HepG2 (cell line): ENCODE measurements at regions not wholly inside any gene's neighbourhood (a gene's known extent, or its start where the extent isn't known, plus 50 kb on each side); places are given as distances from the start of the nearest gene placed in this dataset.

Experiments used
- AKAP8 ChIP-seq: sonication (generic); formaldehyde crosslinking; IDR thresholded peaks from 2 replicates; pipeline ENCODE4 v1.5.1; 2020; ENCODE audit warnings: mild to moderate bottlenecking, missing genetic modification reagents
- BCL6 ChIP-seq: IDR thresholded peaks from 2 replicates; pipeline ENCODE4 v1.6.1; 2016; ENCODE audit warnings: missing genetic modification reagents, missing compliant biosample characterization
- GTF2F1 ChIP-seq: fragments of 150-350 bp; IDR thresholded peaks from 2 replicates; pipeline ENCODE4 v1.6.1; 2014; ENCODE audit warnings: low read length
- KLF6 ChIP-seq: IDR thresholded peaks from 2 replicates; pipeline ENCODE4 v1.8.0; 2016; ENCODE audit warnings: missing biosample characterization, missing genetic modification reagents
- NR2F6 ChIP-seq, 2 experiments: IDR thresholded peaks; 2 replicates each; pipeline ENCODE4 v1.6.1; 2016; ENCODE audit warnings: antibody characterized with exemption in 1 of 2, mild to moderate bottlenecking in 1 of 2
- RARA ChIP-seq: IDR thresholded peaks from 2 replicates; pipeline ENCODE4 v1.6.1; 2016; ENCODE audit warnings: missing genetic modification reagents, missing compliant biosample characterization
- ZNF205 ChIP-seq: IDR thresholded peaks from 2 replicates; pipeline ENCODE4 v1.6.1; 2018; ENCODE audit warnings: missing biosample characterization, missing genetic modification reagents
- ZNF446 ChIP-seq: sonication (generic); formaldehyde crosslinking; IDR thresholded peaks from 2 replicates; pipeline ENCODE4 v1.5.0; 2020; ENCODE audit warnings: mild to moderate bottlenecking, missing genetic modification reagents
- ZNF629 ChIP-seq: sonication (generic); formaldehyde crosslinking; conservative IDR thresholded peaks from 2 replicates; pipeline ENCODE4 v1.5.0; 2020; ENCODE audit warnings: missing genetic modification reagents
- TF ChIP-seq, protein P1 (sequence below): IDR thresholded peaks from 2 replicates; pipeline ENCODE4 v1.6.1; 2012; ENCODE audit warnings: low read depth, low read length, improper control_type of control experiment
- TF ChIP-seq, protein P2 (sequence below): sonication (generic); formaldehyde crosslinking; IDR thresholded peaks from 2 replicates; pipeline ENCODE4 v1.4.0; 2020; ENCODE audit warnings: missing genetic modification reagents

DNA sequence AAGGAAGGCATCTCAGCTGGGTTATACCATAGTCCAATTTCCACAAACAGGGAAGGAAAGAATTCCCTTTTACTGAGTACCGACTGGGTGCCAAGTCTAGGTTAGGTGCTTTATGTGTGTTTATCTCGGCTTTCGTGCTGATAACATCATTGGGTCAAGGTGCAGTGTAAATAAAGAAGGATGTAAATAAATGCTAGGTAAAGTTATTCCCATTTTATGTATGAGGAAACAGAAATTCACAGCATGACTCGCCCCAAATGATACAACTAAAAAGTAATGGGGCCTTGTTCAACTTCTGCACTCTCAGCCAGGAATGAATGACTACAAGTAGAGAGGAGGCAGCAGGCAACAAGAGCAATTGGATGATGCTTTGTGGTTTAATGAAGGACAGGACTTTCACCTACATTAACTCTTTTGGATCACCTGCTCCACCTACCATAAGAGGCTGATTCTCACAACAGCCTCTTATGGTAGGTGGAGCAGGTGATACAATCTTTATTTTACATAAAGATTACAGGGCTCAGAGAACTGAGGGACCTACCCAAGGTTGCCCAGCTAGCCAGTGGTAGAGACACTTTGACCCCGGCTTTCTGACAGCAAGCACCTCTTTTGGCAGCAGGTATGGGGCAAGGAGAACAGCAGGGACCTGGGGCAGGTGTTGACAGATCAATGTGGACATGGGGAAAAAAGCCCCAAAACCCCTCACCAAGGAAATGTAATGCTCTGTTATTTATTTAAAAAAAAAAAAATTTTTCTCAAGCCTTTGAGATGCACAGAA, 213.4 kb upstream of the NUDT4 start (continued):
- no peak for TF ChIP-seq KLF6 (CRISPR knock-in tag)
- peak; percentile 36; the same call in 1 of the 2 replicates for TF ChIP-seq NR2F6 (IDR thresholded peaks at IDR 0.05)
- no peak for TF ChIP-seq NR2F6 (CRISPR knock-in tag; IDR thresholded peaks at IDR 0.05)
- peak; percentile 65 for TF ChIP-seq ZNF629 (CRISPR knock-in tag)
- TF ChIP-seq AKAP8 = no peak
- no peak for TF ChIP-seq GTF2F1
- peak; percentile 99 for TF ChIP-seq ZNF205
- TF ChIP-seq RARA (CRISPR knock-in tag) = peak; percentile 41; the same call in 1 of the 2 replicates
- TF ChIP-seq BCL6 (CRISPR knock-in tag) = peak; percentile 12; the same call in 1 of the 2 replicates
- TF ChIP-seq ZNF446 (CRISPR knock-in tag) = no peak
- TF ChIP-seq, protein P1, sequence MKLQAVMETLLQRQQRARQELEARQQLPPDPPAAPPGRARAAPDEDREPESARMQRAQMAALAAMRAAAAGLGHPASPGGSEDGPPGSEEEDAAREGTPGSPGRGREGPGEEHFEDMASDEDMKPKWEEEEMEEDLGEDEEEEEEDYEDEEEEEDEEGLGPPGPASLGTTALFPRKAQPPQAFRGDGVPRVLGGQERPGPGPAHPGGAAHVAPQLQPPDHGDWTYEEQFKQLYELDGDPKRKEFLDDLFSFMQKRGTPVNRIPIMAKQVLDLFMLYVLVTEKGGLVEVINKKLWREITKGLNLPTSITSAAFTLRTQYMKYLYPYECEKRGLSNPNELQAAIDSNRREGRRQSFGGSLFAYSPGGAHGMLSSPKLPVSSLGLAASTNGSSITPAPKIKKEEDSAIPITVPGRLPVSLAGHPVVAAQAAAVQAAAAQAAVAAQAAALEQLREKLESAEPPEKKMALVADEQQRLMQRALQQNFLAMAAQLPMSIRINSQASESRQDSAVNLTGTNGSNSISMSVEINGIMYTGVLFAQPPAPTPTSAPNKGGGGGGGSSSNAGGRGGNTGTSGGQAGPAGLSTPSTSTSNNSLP = peak; percentile 21; the same call in 1 of the 2 replicates
- TF ChIP-seq, protein P2, sequence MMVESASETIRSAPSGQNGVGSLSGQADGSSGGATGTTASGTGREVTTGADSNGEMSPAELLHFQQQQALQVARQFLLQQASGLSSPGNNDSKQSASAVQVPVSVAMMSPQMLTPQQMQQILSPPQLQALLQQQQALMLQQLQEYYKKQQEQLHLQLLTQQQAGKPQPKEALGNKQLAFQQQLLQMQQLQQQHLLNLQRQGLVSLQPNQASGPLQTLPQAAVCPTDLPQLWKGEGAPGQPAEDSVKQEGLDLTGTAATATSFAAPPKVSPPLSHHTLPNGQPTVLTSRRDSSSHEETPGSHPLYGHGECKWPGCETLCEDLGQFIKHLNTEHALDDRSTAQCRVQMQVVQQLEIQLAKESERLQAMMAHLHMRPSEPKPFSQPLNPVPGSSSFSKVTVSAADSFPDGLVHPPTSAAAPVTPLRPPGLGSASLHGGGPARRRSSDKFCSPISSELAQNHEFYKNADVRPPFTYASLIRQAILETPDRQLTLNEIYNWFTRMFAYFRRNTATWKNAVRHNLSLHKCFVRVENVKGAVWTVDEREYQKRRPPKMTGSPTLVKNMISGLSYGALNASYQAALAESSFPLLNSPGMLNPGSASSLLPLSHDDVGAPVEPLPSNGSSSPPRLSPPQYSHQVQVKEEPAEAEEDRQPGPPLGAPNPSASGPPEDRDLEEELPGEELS (CRISPR knock-in tag) = peak; percentile 82
